ENCODE measurements at regions not wholly inside any gene's neighbourhood (a gene's known extent, or its start where the extent isn't known, plus 50 kb on each side); places are given as distances from the start of the nearest gene placed in this dataset.
"Not testable (repeated sequence)": the region's sequence is repeated elsewhere in the genome, so short reads cannot be mapped to it uniquely, and the experiment has no call there.

DNA sequence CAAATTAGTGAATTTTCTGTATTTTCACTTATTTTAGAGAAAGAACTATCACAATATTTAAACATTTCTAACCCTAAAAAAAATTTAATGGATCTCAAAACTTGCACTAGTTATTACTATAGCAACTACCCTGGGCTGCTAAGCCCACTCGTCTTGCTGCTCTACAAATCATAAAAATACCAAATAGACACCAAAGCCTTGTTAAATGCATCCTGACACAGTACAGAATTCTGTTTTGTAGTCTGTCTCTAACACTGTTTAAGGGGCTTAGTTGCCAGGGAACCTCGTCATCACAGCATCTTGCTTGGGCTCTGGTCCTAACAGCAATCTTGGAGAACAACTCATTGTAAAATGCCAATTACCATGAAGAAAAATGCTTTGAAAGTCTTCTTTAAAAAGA lies 56.9 kb upstream of the MBOAT1 start:
- Histone ChIP-seq H3K9me2 (replicated peaks; ENCODE audit: insufficient read depth) (no peaks in the 10 kb centered on the region), H3K79me2 (no peaks in the 10 kb centered on the region), H3K9me3 (ENCODE audit: low read depth) (no peaks in the 10 kb centered on the region), H3K4me3 (no peak overlapping the region), H3K36me3 (replicated peaks; ENCODE audit: insufficient read depth, low read depth) (no peaks in the 10 kb centered on the region), H4K20me1 (ENCODE audit: insufficient read depth, poor library complexity, severe bottlenecking) (no peaks in the 10 kb centered on the region), H3K4me1 (ENCODE audit: insufficient read depth) (no peaks in the 10 kb centered on the region), H3K27ac (no peak overlapping the region), H2AFZ (no peak overlapping the region), H3K27me3 (no peaks in the 10 kb centered on the region), H3K4me2 (no peak overlapping the region)
- no peak for DNase-seq (ENCODE audit: low spot score)
- WGBS (ENCODE audit: low lambda C conversion rate, missing lambda C conversion rate): 47% methylated on average over 2 of the region's 2 CpGs
- TF ChIP-seq, protein P1, sequence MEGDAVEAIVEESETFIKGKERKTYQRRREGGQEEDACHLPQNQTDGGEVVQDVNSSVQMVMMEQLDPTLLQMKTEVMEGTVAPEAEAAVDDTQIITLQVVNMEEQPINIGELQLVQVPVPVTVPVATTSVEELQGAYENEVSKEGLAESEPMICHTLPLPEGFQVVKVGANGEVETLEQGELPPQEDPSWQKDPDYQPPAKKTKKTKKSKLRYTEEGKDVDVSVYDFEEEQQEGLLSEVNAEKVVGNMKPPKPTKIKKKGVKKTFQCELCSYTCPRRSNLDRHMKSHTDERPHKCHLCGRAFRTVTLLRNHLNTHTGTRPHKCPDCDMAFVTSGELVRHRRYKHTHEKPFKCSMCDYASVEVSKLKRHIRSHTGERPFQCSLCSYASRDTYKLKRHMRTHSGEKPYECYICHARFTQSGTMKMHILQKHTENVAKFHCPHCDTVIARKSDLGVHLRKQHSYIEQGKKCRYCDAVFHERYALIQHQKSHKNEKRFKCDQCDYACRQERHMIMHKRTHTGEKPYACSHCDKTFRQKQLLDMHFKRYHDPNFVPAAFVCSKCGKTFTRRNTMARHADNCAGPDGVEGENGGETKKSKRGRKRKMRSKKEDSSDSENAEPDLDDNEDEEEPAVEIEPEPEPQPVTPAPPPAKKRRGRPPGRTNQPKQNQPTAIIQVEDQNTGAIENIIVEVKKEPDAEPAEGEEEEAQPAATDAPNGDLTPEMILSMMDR (IDR thresholded peaks at IDR 0.05; ENCODE audit: poor library complexity): no peak
- no peak for TF ChIP-seq EZH2 (IDR thresholded peaks at IDR 0.05; ENCODE audit: borderline replicate concordance)
- TF ChIP-seq EZH2phosphoT487 (IDR thresholded peaks at IDR 0.05; ENCODE audit: low read depth, severe bottlenecking, unreplicated experiment): no peak

GRCh38 chr6:20271818-20272217 lies 59.5 kb upstream of the MBOAT1 start:
- 73% methylated on average over 3 of the region's 3 CpGs for WGBS (ENCODE audit: low lambda C conversion rate, missing lambda C conversion rate)
- H4K20me1 ChIP-seq (ENCODE audit: insufficient read depth, poor library complexity, severe bottlenecking): no peaks in the 10 kb centered on the region
- H3K79me2 ChIP-seq: no peaks in the 10 kb centered on the region
- no peak overlapping the region for H3K4me3 ChIP-seq
- no peaks in the 10 kb centered on the region for H3K36me3 ChIP-seq (replicated peaks; ENCODE audit: insufficient read depth, low read depth)
- no peak for DNase-seq (ENCODE audit: low spot score)
- no peak overlapping the region for H3K27ac ChIP-seq
- no peak overlapping the region for H3K4me2 ChIP-seq
- H3K4me1 ChIP-seq (ENCODE audit: insufficient read depth): no peaks in the 10 kb centered on the region
- no peaks in the 10 kb centered on the region for H3K27me3 ChIP-seq
- H2AFZ ChIP-seq: no peak overlapping the region
- no peaks in the 10 kb centered on the region for H3K9me2 ChIP-seq (replicated peaks; ENCODE audit: insufficient read depth)
- no peaks in the 10 kb centered on the region for H3K9me3 ChIP-seq (ENCODE audit: low read depth)
- TF ChIP-seq, protein P1 (IDR thresholded peaks at IDR 0.05; ENCODE audit: poor library complexity): no peak
- no peak for TF ChIP-seq EZH2phosphoT487 (IDR thresholded peaks at IDR 0.05; ENCODE audit: low read depth, severe bottlenecking, unreplicated experiment)

GRCh38 chr6:20274137-20274536 lies 61.9 kb upstream of the MBOAT1 start:
- peak overlapping the region; percentile 10 for H3K4me2 ChIP-seq
- H3K27ac ChIP-seq: peak overlapping the region; percentile 44
- H3K79me2 ChIP-seq: no peaks in the 10 kb centered on the region
- H3K4me3 ChIP-seq: no peak overlapping the region
- TF ChIP-seq EZH2 (IDR thresholded peaks at IDR 0.05; ENCODE audit: borderline replicate concordance) (no peak), EZH2phosphoT487 (IDR thresholded peaks at IDR 0.05; ENCODE audit: low read depth, severe bottlenecking, unreplicated experiment) (no peak)
- TF ChIP-seq, protein P1 (IDR thresholded peaks at IDR 0.05; ENCODE audit: poor library complexity): no peak
- no peaks in the 10 kb centered on the region for H3K9me3 ChIP-seq (ENCODE audit: low read depth)
- no peaks in the 10 kb centered on the region for H3K36me3 ChIP-seq (replicated peaks; ENCODE audit: insufficient read depth, low read depth)
- 59% methylated on average over 4 of the region's 4 CpGs for WGBS (ENCODE audit: low lambda C conversion rate, missing lambda C conversion rate)
- no peaks in the 10 kb centered on the region for H3K9me2 ChIP-seq (replicated peaks; ENCODE audit: insufficient read depth)
- DNase-seq (ENCODE audit: low spot score): peak; percentile 49
- H2AFZ ChIP-seq: no peak overlapping the region
- H4K20me1 ChIP-seq (ENCODE audit: insufficient read depth, poor library complexity, severe bottlenecking): no peaks in the 10 kb centered on the region
- H3K4me1 ChIP-seq (ENCODE audit: insufficient read depth): no peaks in the 10 kb centered on the region
- H3K27me3 ChIP-seq: no peaks in the 10 kb centered on the region

GRCh38 chr6:20275837-20276236 lies 63.6 kb upstream of the MBOAT1 start:
- H3K4me3 ChIP-seq; H2AFZ ChIP-seq; H3K9me3 ChIP-seq (ENCODE audit: low read depth); H3K27ac ChIP-seq; H3K27me3 ChIP-seq; H3K9me2 ChIP-seq (replicated peaks; ENCODE audit: insufficient read depth); H3K79me2 ChIP-seq; DNase-seq (ENCODE audit: low spot score); H3K4me2 ChIP-seq; H4K20me1 ChIP-seq (ENCODE audit: insufficient read depth, poor library complexity, severe bottlenecking); H3K36me3 ChIP-seq (replicated peaks; ENCODE audit: insufficient read depth, low read depth); H3K4me1 ChIP-seq (ENCODE audit: insufficient read depth): not testable (repeated sequence)
- 100% methylated on average over 2 of the region's 2 CpGs for WGBS (ENCODE audit: low lambda C conversion rate, missing lambda C conversion rate)

DNA sequence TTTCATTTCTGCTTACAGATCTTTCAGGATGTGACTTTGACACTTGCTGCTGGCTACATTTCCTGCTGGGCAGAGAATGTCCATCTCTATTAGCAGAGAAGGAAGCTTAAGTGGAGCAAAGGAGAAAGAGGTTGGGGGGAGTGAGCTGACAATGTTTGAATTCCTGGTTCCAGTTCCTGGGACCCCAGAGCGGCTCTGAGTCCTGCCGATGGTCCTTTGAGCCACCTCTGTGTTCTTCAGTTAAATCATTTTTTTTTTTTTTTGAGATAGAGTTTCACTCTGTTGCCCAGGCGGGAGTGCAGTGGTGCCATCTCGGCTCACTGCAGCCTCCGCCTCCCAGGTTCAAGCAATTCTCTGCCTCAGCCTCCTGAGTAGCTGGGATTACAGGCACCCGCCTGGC lies 65.5 kb upstream of the MBOAT1 start:
- H3K4me2 ChIP-seq; H3K27me3 ChIP-seq; H3K79me2 ChIP-seq; DNase-seq (ENCODE audit: low spot score); H3K9me3 ChIP-seq (ENCODE audit: low read depth); H3K36me3 ChIP-seq (replicated peaks; ENCODE audit: insufficient read depth, low read depth); H3K4me3 ChIP-seq; H2AFZ ChIP-seq; H4K20me1 ChIP-seq (ENCODE audit: insufficient read depth, poor library complexity, severe bottlenecking); H3K9me2 ChIP-seq (replicated peaks; ENCODE audit: insufficient read depth); H3K4me1 ChIP-seq (ENCODE audit: insufficient read depth); H3K27ac ChIP-seq: not testable (repeated sequence)
- 81% methylated on average over 6 of the region's 6 CpGs for WGBS (ENCODE audit: low lambda C conversion rate, missing lambda C conversion rate)

Measured in hepatocyte (in vitro differentiated cells).